ENCODE measurements at regions not wholly inside any gene's neighbourhood (a gene's known extent, or its start where the extent isn't known, plus 50 kb on each side); places are given as distances from the start of the nearest gene placed in this dataset.
"Not testable (repeated sequence)": the region's sequence is repeated elsewhere in the genome, so short reads cannot be mapped to it uniquely, and the experiment has no call there.

- no peak for TF ChIP-seq CTCF (IDR thresholded peaks at IDR 0.05; ENCODE audit: insufficient read depth, low read length, poor library complexity, severe bottlenecking)
- no peak for DNase-seq (ENCODE audit: extremely low read depth, insufficient read length)
Measured at GRCh38 chr4:28835501-28835900, 1884.7 kb upstream of the PCDH7 start.

GRCh38 chr4:28842271-28842670, 1877.9 kb upstream of the PCDH7 start:
- TF ChIP-seq CTCF (IDR thresholded peaks at IDR 0.05; ENCODE audit: insufficient read depth, low read length, poor library complexity, severe bottlenecking) = no peak
- Histone ChIP-seq H3K27me3 (replicated peaks; ENCODE audit: control insufficient read depth, insufficient read depth, low read length) (no peaks in the 10 kb centered on the region), H3K4me3 (replicated peaks; ENCODE audit: low read depth, low read length) (no peak overlapping the region), H3K36me3 (ENCODE audit: control insufficient read depth, insufficient read depth, low read length) (no peaks in the 10 kb centered on the region)
- no peak for DNase-seq (ENCODE audit: extremely low read depth, insufficient read length)

More at GRCh38 chr4:28835501-28835900, 1884.7 kb upstream of the PCDH7 start:
- Histone ChIP-seq H3K36me3 (ENCODE audit: control insufficient read depth, insufficient read depth, low read length) (no peaks in the 10 kb centered on the region), H3K27me3 (replicated peaks; ENCODE audit: control insufficient read depth, insufficient read depth, low read length) (no peaks in the 10 kb centered on the region), H3K4me3 (replicated peaks; ENCODE audit: low read depth, low read length) (no peak overlapping the region)

GRCh38 chr4:28845158-28845557, 1875.0 kb upstream of the PCDH7 start:
- Histone ChIP-seq H3K27me3 (replicated peaks; ENCODE audit: control insufficient read depth, insufficient read depth, low read length) (no peaks in the 10 kb centered on the region), H3K4me3 (replicated peaks; ENCODE audit: low read depth, low read length) (no peak overlapping the region), H3K36me3 (ENCODE audit: control insufficient read depth, insufficient read depth, low read length) (no peaks in the 10 kb centered on the region)
- DNase-seq (ENCODE audit: extremely low read depth, insufficient read length) = no peak
- TF ChIP-seq CTCF (IDR thresholded peaks at IDR 0.05; ENCODE audit: insufficient read depth, low read length, poor library complexity, severe bottlenecking) = no peak

GRCh38 chr4:28857028-28857427, 1863.1 kb upstream of the PCDH7 start:
- not testable (repeated sequence) for H3K27me3 ChIP-seq (replicated peaks; ENCODE audit: control insufficient read depth, insufficient read depth, low read length); H3K4me3 ChIP-seq (replicated peaks; ENCODE audit: low read depth, low read length); H3K36me3 ChIP-seq (ENCODE audit: control insufficient read depth, insufficient read depth, low read length); DNase-seq (ENCODE audit: extremely low read depth, insufficient read length)

GRCh38 chr4:28868841-28869240, 1851.3 kb upstream of the PCDH7 start:
- Histone ChIP-seq H3K36me3 (ENCODE audit: control insufficient read depth, insufficient read depth, low read length) (no peaks in the 10 kb centered on the region), H3K4me3 (replicated peaks; ENCODE audit: low read depth, low read length) (no peak overlapping the region), H3K27me3 (replicated peaks; ENCODE audit: control insufficient read depth, insufficient read depth, low read length) (no peaks in the 10 kb centered on the region)
- no peak for DNase-seq (ENCODE audit: extremely low read depth, insufficient read length)
- no peak for TF ChIP-seq CTCF (IDR thresholded peaks at IDR 0.05; ENCODE audit: insufficient read depth, low read length, poor library complexity, severe bottlenecking)

GRCh38 chr4:28879178-28879577, 1841.0 kb upstream of the PCDH7 start:
- H3K27me3 ChIP-seq (replicated peaks; ENCODE audit: control insufficient read depth, insufficient read depth, low read length) = no peaks in the 10 kb centered on the region
- DNase-seq (ENCODE audit: extremely low read depth, insufficient read length) = no peak
- H3K4me3 ChIP-seq (replicated peaks; ENCODE audit: low read depth, low read length) = no peak overlapping the region
- TF ChIP-seq CTCF (IDR thresholded peaks at IDR 0.05; ENCODE audit: insufficient read depth, low read length, poor library complexity, severe bottlenecking) = no peak
- no peaks in the 10 kb centered on the region for H3K36me3 ChIP-seq (ENCODE audit: control insufficient read depth, insufficient read depth, low read length)
